HG03196 (cell line): ENCODE measurements at regions not wholly inside any gene's neighbourhood (a gene's known extent, or its start where the extent isn't known, plus 50 kb on each side); places are given as distances from the start of the nearest gene placed in this dataset.
"Not testable (repeated sequence)": the region's sequence is repeated elsewhere in the genome, so short reads cannot be mapped to it uniquely, and the experiment has no call there.

ENCODE experiments used
- ATAC-seq: cut with Tn5 transposase; IDR thresholded peaks from one replicate; pipeline ENCODE4 v1.9.1; 2021; ENCODE audit not compliant: unreplicated experiment

DNA sequence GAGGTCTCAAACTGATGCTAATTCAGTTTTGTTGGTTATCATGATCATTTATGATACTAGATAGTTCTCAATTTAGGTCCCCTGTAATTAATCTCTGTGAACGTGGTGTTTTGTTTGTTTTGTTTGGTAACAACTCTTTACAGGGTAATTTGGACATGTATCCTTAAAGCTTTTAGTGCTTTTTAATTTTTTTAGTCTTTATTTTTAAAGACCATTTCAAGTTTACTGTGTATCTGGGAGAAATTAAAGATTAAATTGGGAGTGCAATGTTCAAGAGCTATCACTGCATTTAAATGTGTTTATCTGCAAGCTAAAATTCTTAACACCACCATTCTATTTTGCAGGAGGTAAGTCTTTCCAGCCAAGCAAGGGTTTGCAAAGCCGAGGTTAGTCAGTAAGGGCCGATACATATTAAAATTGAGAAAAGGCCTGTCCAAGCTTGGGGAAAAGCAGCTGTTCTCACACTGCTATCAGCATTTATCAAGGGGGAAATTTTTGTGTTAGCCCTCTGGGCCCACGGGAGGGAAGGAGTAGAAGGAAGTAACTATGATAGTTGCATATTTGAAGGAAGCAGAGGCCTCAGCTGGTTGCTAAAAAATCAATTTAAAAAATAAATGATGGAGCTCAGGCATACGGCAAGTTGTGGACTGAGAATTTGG, 59.3 kb upstream of the ZNF217 start:
- ATAC-seq = no peak

GRCh38 chr20:53652090-53652858, 58.6 kb upstream of the ZNF217 start:
- ATAC-seq = peak; percentile 51

GRCh38 chr20:53649493-53649892, 55.9 kb upstream of the ZNF217 start:
- not testable (repeated sequence) for ATAC-seq

GRCh38 chr20:53647286-53647821, 53.7 kb upstream of the ZNF217 start:
- no peak for ATAC-seq

DNA sequence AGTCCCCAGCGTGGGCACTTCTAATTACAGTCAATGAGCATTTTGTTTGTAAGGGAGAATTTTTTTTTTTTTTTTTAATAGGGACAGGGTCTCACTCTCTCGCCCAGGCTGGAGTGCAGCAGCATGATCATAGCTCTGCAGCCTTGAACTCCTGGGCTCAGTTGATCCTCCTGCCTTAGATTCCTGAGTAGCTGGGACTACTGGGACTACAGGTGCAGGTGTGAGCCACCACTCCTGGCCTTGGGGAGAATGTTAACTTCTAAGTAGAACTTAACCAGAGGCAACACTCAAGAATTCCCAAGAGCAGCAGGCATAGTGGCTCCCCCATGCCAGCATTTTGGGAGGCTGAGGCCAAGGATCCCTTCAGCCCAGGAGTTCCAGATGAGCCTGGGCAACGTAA, 52.9 kb upstream of the ZNF217 start:
- no peak for ATAC-seq

DNA sequence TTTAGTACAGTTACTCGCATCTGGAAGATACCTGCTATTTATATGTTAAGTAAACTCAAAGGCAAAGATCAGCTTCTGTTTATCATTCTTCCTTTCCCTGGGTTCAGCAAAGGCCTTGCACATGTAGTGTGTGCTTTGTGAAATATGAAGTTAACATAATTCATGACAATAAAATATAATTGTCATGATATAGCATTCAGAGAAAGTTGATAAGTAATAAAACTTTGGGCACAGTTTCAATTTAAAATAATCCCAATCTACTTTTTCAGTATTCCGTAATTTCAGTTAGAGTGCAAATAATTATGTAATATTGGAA, 51.9 kb upstream of the ZNF217 start:
- no peak for ATAC-seq

DNA sequence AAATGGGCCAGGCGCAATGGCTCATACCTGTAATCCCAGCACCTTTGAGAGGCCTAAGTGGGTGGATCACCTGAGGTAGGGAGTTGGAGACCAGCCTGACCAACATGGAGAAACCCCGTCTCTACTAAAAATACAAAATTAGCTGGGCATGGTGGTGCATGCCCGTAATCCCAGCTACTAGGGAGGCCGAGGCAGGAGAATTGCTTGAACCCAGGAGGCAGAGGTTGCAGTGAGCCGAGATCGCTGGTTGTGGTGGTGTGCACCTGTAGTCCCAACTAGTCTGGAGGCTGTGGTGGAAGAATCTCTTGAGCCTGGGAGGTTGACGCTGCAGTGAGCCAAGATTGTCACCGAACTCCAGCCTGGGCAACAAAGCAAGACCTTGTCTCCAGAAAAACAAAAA, 50.5 kb upstream of the ZNF217 start:
- not testable (repeated sequence) for ATAC-seq
